GM12878 (cell line): ENCODE measurements at regions not wholly inside any gene's neighbourhood (a gene's known extent, or its start where the extent isn't known, plus 50 kb on each side); places are given as distances from the start of the nearest gene placed in this dataset.

Experiments
- BHLHE40 ChIP-seq, 2 experiments: fragments of 450-650 bp in 1 of 2; IDR thresholded peaks; 2 replicates each; pipeline ENCODE4 v1.6.1; 2011 to 2017; ENCODE audit warnings: low read depth in 2 of 2, borderline replicate concordance in 1 of 2, improper control_type of control experiment in 1 of 2, low read length in 1 of 2, mild to moderate bottlenecking in 1 of 2
- EGR1 ChIP-seq, 2 experiments: IDR thresholded peaks; 1 replicate in 1 of 2; 2 replicates in 1 of 2; pipeline ENCODE4 v1.6.1; 2011 to 2012; ENCODE audit warnings: low read depth in 2 of 2, low read length in 2 of 2, borderline replicate concordance in 1 of 2, mild to moderate bottlenecking in 1 of 2, moderate library complexity in 1 of 2
- EZH2 ChIP-seq: IDR thresholded peaks from 2 replicates; pipeline ENCODE4 v1.6.1; 2012; ENCODE audit warnings: low read depth, mild to moderate bottlenecking, control low read depth, inconsistent platforms, low read length, borderline replicate concordance; ENCODE audit not compliant: control insufficient read depth
- POLR2A ChIP-seq: IDR thresholded peaks from 2 replicates; pipeline ENCODE4 v1.6.1; 2011; ENCODE audit warnings: low read depth, mild to moderate bottlenecking, low read length
- POLR2AphosphoS5 ChIP-seq: IDR thresholded peaks from 2 replicates; pipeline ENCODE4 v1.6.1; 2011; ENCODE audit warnings: mild to moderate bottlenecking, low read length, inconsistent platforms
- RCOR1 ChIP-seq: conservative IDR thresholded peaks from 2 replicates; pipeline ENCODE4 v1.6.1; 2012; ENCODE audit warnings: low read depth, low read length, improper control_type of control experiment
- SUZ12 ChIP-seq: fragments of 200-600 bp; sonication (generic); IDR thresholded peaks from one replicate; pipeline ENCODE4 v1.6.1; 2018; ENCODE audit warnings: antibody characterized with exemption, mild to moderate bottlenecking; ENCODE audit not compliant: unreplicated experiment
- TF ChIP-seq, protein P1 (sequence below): IDR thresholded peaks from 2 replicates; pipeline ENCODE4 v1.6.1; 2012; ENCODE audit warnings: low read depth, low read length, improper control_type of control experiment
- TF ChIP-seq, protein P2 (sequence below): fragments of 450-650 bp; IDR thresholded peaks from 2 replicates; pipeline ENCODE4 v1.6.1; 2016; ENCODE audit warnings: mild to moderate bottlenecking

DNA sequence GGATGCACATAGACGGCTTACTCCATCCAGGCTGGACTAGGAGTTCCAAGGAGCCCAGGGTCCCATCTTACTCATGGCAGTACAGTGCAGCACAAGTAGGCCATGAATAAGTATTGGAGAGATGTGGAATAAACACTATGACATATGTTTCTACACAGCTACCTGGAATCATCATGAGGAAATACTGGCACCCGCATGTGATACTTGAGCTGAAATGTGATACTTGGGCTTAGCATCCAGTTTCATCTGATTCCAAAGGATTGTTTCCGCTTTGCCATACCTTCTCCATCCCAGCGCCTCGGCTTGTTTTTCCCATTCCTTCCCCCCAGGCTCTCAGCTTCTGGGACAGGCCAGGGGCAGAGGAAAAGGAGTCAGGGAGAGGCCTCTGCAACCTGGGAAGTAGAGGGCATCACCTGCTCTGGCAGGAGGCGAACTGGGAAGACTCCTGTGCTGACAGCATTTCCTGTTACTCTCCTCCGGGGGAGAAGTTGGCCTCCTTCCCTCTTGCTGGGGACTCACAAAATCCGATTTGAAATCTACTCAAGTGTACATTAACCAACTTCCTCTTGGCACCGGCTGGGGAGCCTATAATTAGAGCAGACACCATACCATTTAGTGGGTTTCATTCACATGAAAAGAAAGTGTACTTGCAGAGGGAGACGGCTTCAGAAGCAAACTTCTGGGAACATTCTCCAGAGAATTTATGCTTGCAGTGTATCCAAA lies 187.8 kb downstream of the MIAT start:
- no peak for TF ChIP-seq SUZ12
- no peak for TF ChIP-seq POLR2AphosphoS5
- TF ChIP-seq POLR2A, result no peak
- TF ChIP-seq EZH2, result no peak
- no peak for TF ChIP-seq EGR1 (IDR thresholded peaks at IDR 0.05; ENCODE audit: borderline replicate concordance in 1 of 2, low read depth in 2 of 2, low read length in 2 of 2)
- TF ChIP-seq RCOR1, result no peak
- no peak for TF ChIP-seq BHLHE40 (IDR thresholded peaks at IDR 0.05; ENCODE audit: borderline replicate concordance in 1 of 2, low read depth in 2 of 2, low read length in 1 of 2)
- TF ChIP-seq, protein P1, sequence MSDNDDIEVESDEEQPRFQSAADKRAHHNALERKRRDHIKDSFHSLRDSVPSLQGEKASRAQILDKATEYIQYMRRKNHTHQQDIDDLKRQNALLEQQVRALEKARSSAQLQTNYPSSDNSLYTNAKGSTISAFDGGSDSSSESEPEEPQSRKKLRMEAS, result no peak
- TF ChIP-seq, protein P2, sequence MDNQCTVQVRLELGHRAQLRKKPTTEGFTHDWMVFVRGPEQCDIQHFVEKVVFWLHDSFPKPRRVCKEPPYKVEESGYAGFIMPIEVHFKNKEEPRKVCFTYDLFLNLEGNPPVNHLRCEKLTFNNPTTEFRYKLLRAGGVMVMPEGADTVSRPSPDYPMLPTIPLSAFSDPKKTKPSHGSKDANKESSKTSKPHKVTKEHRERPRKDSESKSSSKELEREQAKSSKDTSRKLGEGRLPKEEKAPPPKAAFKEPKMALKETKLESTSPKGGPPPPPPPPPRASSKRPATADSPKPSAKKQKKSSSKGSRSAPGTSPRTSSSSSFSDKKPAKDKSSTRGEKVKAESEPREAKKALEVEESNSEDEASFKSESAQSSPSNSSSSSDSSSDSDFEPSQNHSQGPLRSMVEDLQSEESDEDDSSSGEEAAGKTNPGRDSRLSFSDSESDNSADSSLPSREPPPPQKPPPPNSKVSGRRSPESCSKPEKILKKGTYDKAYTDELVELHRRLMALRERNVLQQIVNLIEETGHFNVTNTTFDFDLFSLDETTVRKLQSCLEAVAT, result no peak
